H1 (cell line): ENCODE measurements at regions not wholly inside any gene's neighbourhood (a gene's known extent, or its start where the extent isn't known, plus 50 kb on each side); places are given as distances from the start of the nearest gene placed in this dataset.

ENCODE experiments used
- CTCF ChIA-PET: fragments of 300-600 bp; sonication (Branson Sonifier 250); formaldehyde crosslinking; loops from one replicate; lab custom pipeline; 2021; ENCODE audit not compliant: partially characterized antibody; lab: Charles Lee
- POLR2A ChIA-PET: fragments of 300-600 bp; sonication (Branson Sonifier 250); formaldehyde crosslinking; loops from one replicate; lab custom pipeline; 2021; ENCODE audit warnings: inconsistent platforms; ENCODE audit not compliant: partially characterized antibody; lab: Charles Lee
- DNase-seq, 2 experiments: peaks; one replicate each; pipeline versions ENCODE4 v3.0.0 to v3.0.0-alpha.2; 2010 to 2022; ENCODE audit warnings: low spot score in 2 of 2, low read depth in 1 of 2, mixed read lengths in 1 of 2
- FAIRE-seq: peaks from 2 replicates; lab custom pipeline; 2011; peaks lifted over from hg19 to GRCh38; lab: Jason Lieb, UNC
- H2AFZ ChIP-seq: 2 replicates; pipeline ENCODE4 v1.8.1; 2012; ENCODE audit warnings: low read length, inconsistent platforms
- H2AK5ac ChIP-seq: 2 replicates; pipeline ENCODE4 v1.6.1; 2013; ENCODE audit warnings: low read depth, low read length
- H2BK120ac ChIP-seq: replicated peaks from 2 replicates; pipeline ENCODE3; 2013; ENCODE audit warnings: low read depth, low read length, inconsistent platforms
- H2BK12ac ChIP-seq: 2 replicates; pipeline ENCODE4 v1.6.1; 2013; ENCODE audit warnings: low read depth, low read length
- H2BK15ac ChIP-seq: 2 replicates; pipeline ENCODE4 v1.6.1; 2013; ENCODE audit warnings: low read length
- H2BK20ac ChIP-seq: 2 replicates; pipeline ENCODE4 v1.6.1; 2013; ENCODE audit warnings: low read length
- H2BK5ac ChIP-seq: 2 replicates; pipeline ENCODE4 v1.6.1; 2013; ENCODE audit warnings: low read depth, low read length
- H3K14ac ChIP-seq: 2 replicates; pipeline ENCODE4 v1.6.1; 2013; ENCODE audit warnings: inconsistent platforms; ENCODE audit not compliant: insufficient read length
- H3K18ac ChIP-seq: 2 replicates; pipeline ENCODE4 v1.6.1; 2013; ENCODE audit warnings: low read length; ENCODE audit errors: extremely low read depth
- H3K23ac ChIP-seq: 2 replicates; pipeline ENCODE4 v1.6.1; 2013; ENCODE audit warnings: inconsistent platforms; ENCODE audit not compliant: insufficient read length
- H3K23me2 ChIP-seq: 2 replicates; pipeline ENCODE4 v1.6.1; 2013; ENCODE audit warnings: low read depth, low read length
- H3K27ac ChIP-seq: 2 replicates; pipeline ENCODE4 v1.6.1; 2011; ENCODE audit warnings: low read depth, low read length, inconsistent platforms
- H3K27me3 ChIP-seq, 4 experiments: replicated peaks in 1 of 4; 1 replicate in 1 of 4; 2 replicates in 3 of 4; pipeline versions ENCODE4 v1.6.1 to v1.8.1; 2011 to 2013; ENCODE audit warnings: low read length in 3 of 4, mild to moderate bottlenecking in 3 of 4, inconsistent platforms in 2 of 4, mixed read lengths in 2 of 4, moderate library complexity in 1 of 4; ENCODE audit not compliant: control insufficient read depth in 3 of 4, insufficient read depth in 3 of 4; ENCODE audit errors: extremely low read depth in 1 of 4
- H3K36me3 ChIP-seq, 4 experiments: 2 replicates each; pipeline versions ENCODE4 v1.6.1 to v1.8.1; 2011 to 2013; ENCODE audit warnings: mild to moderate bottlenecking in 4 of 4, low read length in 3 of 4, moderate library complexity in 2 of 4, control low read depth in 1 of 4, inconsistent platforms in 1 of 4; ENCODE audit not compliant: insufficient read depth in 4 of 4, control insufficient read depth in 2 of 4
- H3K4ac ChIP-seq: replicated peaks from 2 replicates; pipeline ENCODE3; 2013; ENCODE audit warnings: low read length, low read depth, mixed read lengths, inconsistent platforms; ENCODE audit not compliant: insufficient read length
- H3K4me1 ChIP-seq, 4 experiments: replicated peaks in 1 of 4; 1 replicate in 1 of 4; 2 replicates in 3 of 4; pipeline versions ENCODE4 v1.6.1 to v1.8.1; 2011 to 2013; ENCODE audit warnings: low read length in 3 of 4, inconsistent platforms in 2 of 4, mixed read lengths in 1 of 4; ENCODE audit not compliant: insufficient read depth in 4 of 4, control insufficient read depth in 3 of 4
- H3K4me2 ChIP-seq, 2 experiments: 2 replicates each; pipeline versions ENCODE4 v1.6.1 to v1.8.1; 2011 to 2013; ENCODE audit warnings: low read depth in 2 of 2, low read length in 2 of 2, control low read depth in 1 of 2, inconsistent platforms in 1 of 2, mild to moderate bottlenecking in 1 of 2; ENCODE audit not compliant: insufficient read depth in 1 of 2
- H3K4me3 ChIP-seq, 4 experiments: fragments of 200-600, 300-600 bp in 1 of 4; sonication (generic), shearing (Covaris generic), sonication (Bioruptor Twin) in 1 of 4; 2 replicates each; pipeline versions ENCODE4 v1.5.1 to v1.8.1; 2011 to 2016; ENCODE audit warnings: low read length in 4 of 4, low read depth in 3 of 4, control low read depth in 2 of 4, inconsistent platforms in 2 of 4, mild to moderate bottlenecking in 2 of 4, mixed read lengths in 1 of 4, moderate library complexity in 1 of 4; ENCODE audit not compliant: insufficient read depth in 2 of 4; ENCODE audit errors: extremely low read depth in 1 of 4
- H3K56ac ChIP-seq: replicated peaks from 2 replicates; pipeline ENCODE3; 2013; ENCODE audit warnings: low read depth, mild to moderate bottlenecking, mixed read lengths, low read length, inconsistent platforms; ENCODE audit not compliant: insufficient read length
- H3K79me1 ChIP-seq: 2 replicates; pipeline ENCODE4 v1.6.1; 2013; ENCODE audit warnings: low read depth, low read length, control low read depth
- H3K79me2 ChIP-seq, 2 experiments: 2 replicates each; pipeline versions ENCODE4 v1.6.1 to v1.8.1; 2012 to 2013; ENCODE audit warnings: low read length in 2 of 2, mild to moderate bottlenecking in 2 of 2, inconsistent platforms in 1 of 2; ENCODE audit not compliant: insufficient read depth in 2 of 2, control insufficient read depth in 1 of 2
- H3K9ac ChIP-seq, 4 experiments: replicated peaks in 1 of 4; 1 replicate in 1 of 4; 2 replicates in 3 of 4; pipeline versions ENCODE4 v1.6.1 to v1.8.1; 2011 to 2013; ENCODE audit warnings: low read depth in 3 of 4, low read length in 3 of 4, control low read depth in 2 of 4, mild to moderate bottlenecking in 2 of 4, moderate library complexity in 2 of 4, inconsistent platforms in 1 of 4; ENCODE audit errors: extremely low read depth in 1 of 4
- H3K9me3 ChIP-seq, 2 experiments: 2 replicates each; pipeline versions ENCODE4 v1.6.1 to v1.8.1; 2012 to 2013; ENCODE audit warnings: mild to moderate bottlenecking in 2 of 2, moderate library complexity in 2 of 2, control low read depth in 1 of 2, inconsistent platforms in 1 of 2, low read depth in 1 of 2, low read length in 1 of 2, mixed read lengths in 1 of 2; ENCODE audit not compliant: insufficient read depth in 2 of 2
- H4K20me1 ChIP-seq, 2 experiments: replicated peaks in 1 of 2; 2 replicates each; pipeline versions ENCODE3 to v1.8.1; 2011 to 2013; ENCODE audit warnings: inconsistent platforms in 2 of 2, low read length in 2 of 2, mild to moderate bottlenecking in 1 of 2; ENCODE audit not compliant: insufficient read depth in 2 of 2, control insufficient read depth in 1 of 2
- H4K5ac ChIP-seq: 2 replicates; pipeline ENCODE4 v1.6.1; 2013; ENCODE audit warnings: low read length, low read depth, mixed read lengths, inconsistent platforms; ENCODE audit not compliant: insufficient read length
- H4K8ac ChIP-seq: 2 replicates; pipeline ENCODE4 v1.8.0; 2013; ENCODE audit warnings: mild to moderate bottlenecking, moderate library complexity, low read length, inconsistent platforms; ENCODE audit not compliant: insufficient read depth; ENCODE audit errors: extremely low read depth
- H4K91ac ChIP-seq: replicated peaks from 2 replicates; pipeline ENCODE3; 2013; ENCODE audit warnings: low read length, mixed read lengths, inconsistent platforms; ENCODE audit not compliant: insufficient read length
- NRF1 ChIP-seq: IDR thresholded peaks from 2 replicates; pipeline ENCODE4 v1.6.1; 2011; ENCODE audit warnings: mild to moderate bottlenecking, low read depth, low read length, improper control_type of control experiment
- TAF7 ChIP-seq: optimal IDR thresholded peaks from 2 replicates; pipeline ENCODE3; 2011; ENCODE audit warnings: low read depth, mild to moderate bottlenecking, inconsistent platforms, low read length, moderate library complexity, borderline replicate concordance
- TCF12 ChIP-seq: IDR thresholded peaks from 2 replicates; pipeline ENCODE4 v1.6.1; 2011; ENCODE audit warnings: low read depth, mild to moderate bottlenecking, low read length
- WGBS, 2 experiments: shearing (Covaris generic) in 1 of 2; methylation state at CpG; one replicate each; pipeline versions ENCODE4 v1.1.6 to v1.1.7; 2013 to 2015; ENCODE audit warnings: low lambda C conversion rate in 2 of 2, mixed read lengths in 2 of 2, inconsistent platforms in 1 of 2, low coverage in 1 of 2, missing lambda C conversion rate in 1 of 2; ENCODE audit not compliant: insufficient replicate concordance in 2 of 2, insufficient coverage in 1 of 2, insufficient read length in 1 of 2; ENCODE audit errors: extremely low coverage in 1 of 2, missing lambda C conversion rate in 1 of 2; 5-methylcytosine and 5-hydroxymethylcytosine counted together

GRCh38 chr14:84312551-84312950 is 1217.4 kb upstream of the FLRT2 start:
- ChIA-PET CTCF (no interaction called here), POLR2A (no interaction called here)
- Histone ChIP-seq H4K20me1 (no peaks in the 10 kb centered on the region), H2BK12ac (no peak overlapping the region), H2AK5ac (no peak overlapping the region), H3K9ac (no peak overlapping the region), H3K4me2 (no peak overlapping the region), H2AFZ (no peak overlapping the region), H4K8ac (no peak overlapping the region), H3K79me2 (no peaks in the 10 kb centered on the region), H3K23ac (no peak overlapping the region), H3K4me3 (no peak overlapping the region), H3K18ac (no peak overlapping the region), H3K4me1 (no peaks in the 10 kb centered on the region), H2BK120ac (no peak overlapping the region), H3K56ac (no peak overlapping the region), H3K36me3 (no peaks in the 10 kb centered on the region), H3K4ac (no peak overlapping the region), H4K91ac (no peak overlapping the region), H2BK5ac (no peak overlapping the region), H3K23me2 (no peaks in the 10 kb centered on the region), H3K27ac (no peak overlapping the region), H3K79me1 (no peaks in the 10 kb centered on the region), H3K27me3 (no peaks in the 10 kb centered on the region), H3K14ac (no peak overlapping the region), H2BK15ac (no peak overlapping the region), H3K9me3 (no peaks in the 10 kb centered on the region), H2BK20ac (no peak overlapping the region), H4K5ac (no peak overlapping the region)
- WGBS, 2 experiments: 88% methylated on average over 4 of the region's 4 CpGs; no CpG with 5 or more reads in 1 of the 2 experiments
- FAIRE-seq (no peak), DNase-seq (no peak)
- TF ChIP-seq TCF12 (no peak), NRF1 (no peak), TAF7 (no peak)
